ENCODE measurements at regions not wholly inside any gene's neighbourhood (a gene's known extent, or its start where the extent isn't known, plus 50 kb on each side); places are given as distances from the start of the nearest gene placed in this dataset.
"Not testable (repeated sequence)": the region's sequence is repeated elsewhere in the genome, so short reads cannot be mapped to it uniquely, and the experiment has no call there.

DNA sequence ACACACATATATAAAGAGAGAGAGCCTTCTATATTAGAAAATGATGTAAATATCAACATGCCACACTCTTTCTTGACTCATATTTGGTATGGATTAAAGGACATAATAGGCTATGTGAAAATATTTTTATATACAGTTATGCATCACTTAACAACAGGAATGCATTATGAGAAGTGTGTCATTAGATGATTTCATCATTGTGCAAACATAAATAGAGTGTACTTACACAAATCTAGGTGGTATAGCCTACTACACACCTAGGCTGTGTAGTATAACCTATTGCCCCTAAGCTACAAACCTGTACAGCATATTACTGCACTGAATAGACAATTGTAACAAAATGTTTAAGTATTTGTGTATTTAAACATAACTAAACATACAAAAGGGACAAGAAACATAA is 354.8 kb upstream of the CNTNAP5 start:
- no peak overlapping the region for H3K9ac ChIP-seq (ENCODE audit: control insufficient read depth, insufficient read depth, low read length)
- intact Hi-C loops (cut with micrococcal nuclease; ENCODE audit: unreplicated experiment) (no loop called here), in situ Hi-C loops (cut with MboI) (no loop called here)
- no peak overlapping the region for H3K4me3 ChIP-seq
- no peak overlapping the region for H2AFZ ChIP-seq (ENCODE audit: control insufficient read depth, low read depth, low read length)
- no peaks in the 10 kb centered on the region for H3K9me3 ChIP-seq (replicated peaks; ENCODE audit: control insufficient read depth, insufficient read depth, low read length)
- no peak overlapping the region for H3K27ac ChIP-seq (ENCODE audit: control insufficient read depth, insufficient read depth)
- no peak for ATAC-seq
- CTCF ChIA-PET, result no interaction called here
- POLR2A ChIA-PET, result no interaction called here
- no TSS peak for BruUV-seq (replicated peaks)
- SMC1A ChIA-PET (ENCODE audit: uncharacterized antibody, unreplicated experiment), result interaction anchor here (0.9 kb wide), 1 partner anchor 10 kb away, joined by 3 read pairs; no protein-coding TSS in a partner anchor
- H3K36me3 ChIP-seq (ENCODE audit: control insufficient read depth in 2 of 2, insufficient read depth in 2 of 2, low read length in 1 of 2), result no peaks in the 10 kb centered on the region
- RAD21 ChIA-PET (ENCODE audit: unreplicated experiment), result no interaction called here
- no peak for FAIRE-seq
- no peaks in the 10 kb centered on the region for H4K20me1 ChIP-seq (ENCODE audit: control insufficient read depth, insufficient read depth)
- no peak for DNase-seq (ENCODE audit: low read depth, low spot score)
- H3K4me2 ChIP-seq (ENCODE audit: control insufficient read depth, insufficient read depth), result no peak overlapping the region
- no peaks in the 10 kb centered on the region for H3K4me1 ChIP-seq (ENCODE audit: control insufficient read depth, insufficient read depth, low read length)
- no peak for TF ChIP-seq JUNB (IDR thresholded peaks at IDR 0.05)
- no peak for TF ChIP-seq IKZF1 (conservative IDR thresholded peaks at IDR 0.05)
- TF ChIP-seq RBBP5 (conservative IDR thresholded peaks at IDR 0.05), result no peak
- no peak for TF ChIP-seq E2F8 (IDR thresholded peaks at IDR 0.05; ENCODE audit: low read depth, partially characterized antibody)
- no peaks in the 10 kb centered on the region for H3K27me3 ChIP-seq (replicated peaks in 1 of 2; ENCODE audit: control insufficient read depth in 2 of 2, insufficient read depth in 2 of 2, low read length in 1 of 2)
- no peaks in the 10 kb centered on the region for H3K79me2 ChIP-seq (ENCODE audit: control insufficient read depth, insufficient read depth, low read length)

DNA sequence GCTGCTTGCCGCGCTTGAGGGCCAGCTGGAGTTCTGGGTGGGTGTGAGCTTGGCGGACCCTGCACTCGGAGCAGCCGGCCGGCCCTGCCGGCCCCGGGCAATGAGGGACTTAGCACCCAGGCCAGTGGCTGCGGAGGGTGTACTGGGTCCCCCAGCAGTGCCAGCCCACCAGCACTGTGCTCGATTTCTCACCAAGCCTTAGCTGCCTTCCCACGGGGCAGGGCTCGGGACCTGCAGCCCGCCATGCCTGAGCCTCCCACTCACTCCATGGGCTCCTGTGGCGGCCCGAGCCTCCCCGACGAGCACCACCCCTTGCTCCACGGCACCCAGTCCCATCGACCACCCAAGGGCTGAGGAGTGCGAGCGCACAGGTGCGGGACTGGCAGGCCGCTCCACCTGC is 341.3 kb upstream of the CNTNAP5 start:
- POLR2A ChIA-PET; H3K9me3 ChIP-seq (replicated peaks; ENCODE audit: control insufficient read depth, insufficient read depth, low read length); H3K79me2 ChIP-seq (ENCODE audit: control insufficient read depth, insufficient read depth, low read length); H3K4me2 ChIP-seq (ENCODE audit: control insufficient read depth, insufficient read depth); FAIRE-seq; ATAC-seq; BruUV-seq (replicated peaks); in situ Hi-C loops (cut with MboI); H3K9ac ChIP-seq (ENCODE audit: control insufficient read depth, insufficient read depth, low read length); DNase-seq (ENCODE audit: low read depth, low spot score); H3K4me1 ChIP-seq (ENCODE audit: control insufficient read depth, insufficient read depth, low read length); H3K36me3 ChIP-seq (ENCODE audit: control insufficient read depth in 2 of 2, insufficient read depth in 2 of 2, low read length in 1 of 2); H2AFZ ChIP-seq (ENCODE audit: control insufficient read depth, low read depth, low read length); H3K4me3 ChIP-seq; SMC1A ChIA-PET (ENCODE audit: uncharacterized antibody, unreplicated experiment); H3K27ac ChIP-seq (ENCODE audit: control insufficient read depth, insufficient read depth); intact Hi-C loops (cut with micrococcal nuclease; ENCODE audit: unreplicated experiment); H4K20me1 ChIP-seq (ENCODE audit: control insufficient read depth, insufficient read depth); H3K27me3 ChIP-seq (replicated peaks in 1 of 2; ENCODE audit: control insufficient read depth in 2 of 2, insufficient read depth in 2 of 2, low read length in 1 of 2); CTCF ChIA-PET; RAD21 ChIA-PET (ENCODE audit: unreplicated experiment): not testable (repeated sequence)
- 66% methylated on average over 23 of the region's 23 CpGs for WGBS (ENCODE audit: insufficient coverage, insufficient replicate concordance, low lambda C conversion rate, missing lambda C conversion rate)
